DOHH2 (cell line): ENCODE measurements at regions not wholly inside any gene's neighbourhood (a gene's known extent, or its start where the extent isn't known, plus 50 kb on each side); places are given as distances from the start of the nearest gene placed in this dataset.

Experiments used
- CTCF ChIP-seq: fragments of 200-600 bp; sonication (generic); IDR thresholded peaks from one replicate; pipeline ENCODE4 v1.5.1; 2014; ENCODE audit warnings: antibody characterized with exemption, mild to moderate bottlenecking, low read depth, low read length; ENCODE audit not compliant: poor library complexity, severe bottlenecking
- EZH2phosphoT487 ChIP-seq: fragments of 200-600 bp; sonication (generic); IDR thresholded peaks from 2 replicates; pipeline ENCODE4 v1.6.1; 2017; ENCODE audit warnings: borderline replicate concordance, mild to moderate bottlenecking, antibody characterized with exemption, low read length, moderate library complexity, mixed read lengths

- no peak for TF ChIP-seq CTCF
- TF ChIP-seq EZH2phosphoT487: no peak
Measured at GRCh38 chr12:91490667-91491311, 308.2 kb upstream of the DCN start.
